ENCODE measurements at regions not wholly inside any gene's neighbourhood (a gene's known extent, or its start where the extent isn't known, plus 50 kb on each side); places are given as distances from the start of the nearest gene placed in this dataset.

- no peaks in the 10 kb centered on the region for H3K36me3 Mint-ChIP-seq (ENCODE audit: low read depth)
- no peak overlapping the region for H3K27ac Mint-ChIP-seq
- intact Hi-C loops (cut with micrococcal nuclease) = no loop called here
- H3K4me1 Mint-ChIP-seq = peaks cover 2% of the 10 kb centered on the region
- DNase-seq = no peak
- peaks cover 6% of the 10 kb centered on the region for H3K27me3 Mint-ChIP-seq
- H3K4me3 Mint-ChIP-seq = no peak overlapping the region
- no peaks in the 10 kb centered on the region for H3K9me3 Mint-ChIP-seq
Observed at GRCh38 chr6:1513215-1513780, 96.4 kb upstream of the FOXC1 start.

- Mint-ChIP-seq H3K9me3 (no peaks in the 10 kb centered on the region), H3K4me1 (peaks cover 2% of the 10 kb centered on the region), H3K27ac (no peak overlapping the region), H3K4me3 (no peak overlapping the region), H3K27me3 (peaks cover 6% of the 10 kb centered on the region), H3K36me3 (ENCODE audit: low read depth) (no peaks in the 10 kb centered on the region)
- DNase-seq = no peak
- intact Hi-C loops (cut with micrococcal nuclease) = no loop called here
Observed at GRCh38 chr6:1514078-1514477, 95.6 kb upstream of the FOXC1 start.

GRCh38 chr6:1515280-1515679 lies 94.4 kb upstream of the FOXC1 start:
- no peaks in the 10 kb centered on the region for H3K36me3 Mint-ChIP-seq (ENCODE audit: low read depth)
- intact Hi-C loops (cut with micrococcal nuclease) = no loop called here
- no peak for DNase-seq
- no peaks in the 10 kb centered on the region for H3K9me3 Mint-ChIP-seq
- H3K4me3 Mint-ChIP-seq = no peak overlapping the region
- peaks cover 2% of the 10 kb centered on the region for H3K4me1 Mint-ChIP-seq
- no peak overlapping the region for H3K27ac Mint-ChIP-seq
- H3K27me3 Mint-ChIP-seq = peaks cover 10% of the 10 kb centered on the region

GRCh38 chr6:1515781-1516180 lies 93.9 kb upstream of the FOXC1 start:
- intact Hi-C loops (cut with micrococcal nuclease) = no loop called here
- H3K27ac Mint-ChIP-seq = no peak overlapping the region
- no peak for DNase-seq
- H3K9me3 Mint-ChIP-seq = no peaks in the 10 kb centered on the region
- H3K27me3 Mint-ChIP-seq = peaks cover 13% of the 10 kb centered on the region
- no peaks in the 10 kb centered on the region for H3K36me3 Mint-ChIP-seq (ENCODE audit: low read depth)
- peaks cover 2% of the 10 kb centered on the region for H3K4me1 Mint-ChIP-seq
- H3K4me3 Mint-ChIP-seq = no peak overlapping the region

- Mint-ChIP-seq H3K9me3 (no peaks in the 10 kb centered on the region), H3K27me3 (peaks cover 11% of the 10 kb centered on the region), H3K4me1 (peaks cover 2% of the 10 kb centered on the region), H3K27ac (no peak overlapping the region), H3K4me3 (no peak overlapping the region), H3K36me3 (ENCODE audit: low read depth) (no peaks in the 10 kb centered on the region)
- no peak for DNase-seq
- intact Hi-C loops (cut with micrococcal nuclease) = no loop called here
Observed at GRCh38 chr6:1516742-1517520, 92.8 kb upstream of the FOXC1 start.

- Mint-ChIP-seq H3K27me3 (peaks cover 21% of the 10 kb centered on the region), H3K36me3 (ENCODE audit: low read depth) (no peaks in the 10 kb centered on the region), H3K4me3 (no peak overlapping the region), H3K9me3 (no peaks in the 10 kb centered on the region), H3K27ac (no peak overlapping the region), H3K4me1 (peaks cover 5% of the 10 kb centered on the region)
- no peak for DNase-seq
- intact Hi-C loops (cut with micrococcal nuclease) = no loop called here
Observed at GRCh38 chr6:1518855-1519254, 90.9 kb upstream of the FOXC1 start.

- Mint-ChIP-seq H3K36me3 (ENCODE audit: low read depth) (no peaks in the 10 kb centered on the region), H3K27me3 (peaks cover 21% of the 10 kb centered on the region), H3K4me3 (no peak overlapping the region), H3K4me1 (peaks cover 10% of the 10 kb centered on the region), H3K27ac (no peak overlapping the region), H3K9me3 (no peaks in the 10 kb centered on the region)
- intact Hi-C loops (cut with micrococcal nuclease) = no loop called here
- no peak for DNase-seq
Observed at GRCh38 chr6:1519597-1519996, 90.1 kb upstream of the FOXC1 start.

GRCh38 chr6:1522779-1523178 lies 86.9 kb upstream of the FOXC1 start:
- Mint-ChIP-seq H3K36me3 (ENCODE audit: low read depth) (no peaks in the 10 kb centered on the region), H3K4me1 (peaks cover 29% of the 10 kb centered on the region)

GRCh38 chr6:1524040-1524480 lies 85.7 kb upstream of the FOXC1 start:
- Mint-ChIP-seq H3K9me3 (no peaks in the 10 kb centered on the region), H3K27ac (peak overlapping the region; percentile 74), H3K4me3 (peak overlapping the region; percentile 69), H3K36me3 (ENCODE audit: low read depth) (peaks cover 2% of the 10 kb centered on the region), H3K4me1 (peaks cover 42% of the 10 kb centered on the region), H3K27me3 (peaks cover 19% of the 10 kb centered on the region)
- intact Hi-C loops (cut with micrococcal nuclease) = loop anchor here (2.0 kb wide), 1 partner anchor 31 kb away; no protein-coding TSS in a partner anchor
- DNase-seq = peak; percentile 94

More at GRCh38 chr6:1522779-1523178, 86.9 kb upstream of the FOXC1 start:
- DNase-seq = no peak
- Mint-ChIP-seq H3K4me3 (no peak overlapping the region), H3K9me3 (no peaks in the 10 kb centered on the region), H3K27ac (no peak overlapping the region), H3K27me3 (peaks cover 19% of the 10 kb centered on the region)
- intact Hi-C loops (cut with micrococcal nuclease) = no loop called here

GRCh38 chr6:1525364-1526038 lies 84.2 kb upstream of the FOXC1 start:
- peaks cover 55% of the 10 kb centered on the region for H3K4me1 Mint-ChIP-seq
- DNase-seq = no peak
- no peak overlapping the region for H3K4me3 Mint-ChIP-seq
- H3K9me3 Mint-ChIP-seq = no peaks in the 10 kb centered on the region
- peaks cover 12% of the 10 kb centered on the region for H3K27me3 Mint-ChIP-seq
- no peak overlapping the region for H3K27ac Mint-ChIP-seq
- H3K36me3 Mint-ChIP-seq (ENCODE audit: low read depth) = peaks cover 2% of the 10 kb centered on the region
- intact Hi-C loops (cut with micrococcal nuclease) = loop anchor here (2.0 kb wide), 1 partner anchor 29 kb away; no protein-coding TSS in a partner anchor

- peak overlapping the region; percentile 32 for H3K4me3 Mint-ChIP-seq
- peak; percentile 62 for DNase-seq
- no peak overlapping the region for H3K27ac Mint-ChIP-seq
Observed at GRCh38 chr6:1526398-1527072, 83.2 kb upstream of the FOXC1 start.

GRCh38 chr6:1527073-1527457 lies 82.7 kb upstream of the FOXC1 start:
- Mint-ChIP-seq H3K27me3 (peaks cover 9% of the 10 kb centered on the region), H3K9me3 (no peaks in the 10 kb centered on the region), H3K4me1 (peaks cover 56% of the 10 kb centered on the region), H3K27ac (peak overlapping the region; percentile 41), H3K4me3 (peak overlapping the region; percentile 26), H3K36me3 (ENCODE audit: low read depth) (peaks cover 2% of the 10 kb centered on the region)
- peak; percentile 83 for DNase-seq
- intact Hi-C loops (cut with micrococcal nuclease) = no loop called here

More at GRCh38 chr6:1526398-1527072, 83.2 kb upstream of the FOXC1 start:
- intact Hi-C loops (cut with micrococcal nuclease) = no loop called here
- peaks cover 56% of the 10 kb centered on the region for H3K4me1 Mint-ChIP-seq
- H3K27me3 Mint-ChIP-seq = peaks cover 12% of the 10 kb centered on the region
- H3K36me3 Mint-ChIP-seq (ENCODE audit: low read depth) = peaks cover 2% of the 10 kb centered on the region
- H3K9me3 Mint-ChIP-seq = no peaks in the 10 kb centered on the region

- intact Hi-C loops (cut with micrococcal nuclease) = no loop called here
- H3K27ac Mint-ChIP-seq = no peak overlapping the region
- peak overlapping the region; percentile 28 for H3K4me3 Mint-ChIP-seq
- H3K9me3 Mint-ChIP-seq = no peaks in the 10 kb centered on the region
- peaks cover 19% of the 10 kb centered on the region for H3K4me1 Mint-ChIP-seq
- DNase-seq = peak; percentile 80
- H3K36me3 Mint-ChIP-seq (ENCODE audit: low read depth) = no peaks in the 10 kb centered on the region
- no peaks in the 10 kb centered on the region for H3K27me3 Mint-ChIP-seq
Observed at GRCh38 chr6:1535295-1535694, 74.4 kb upstream of the FOXC1 start.
